Islet precursor cell (in vitro differentiated cells): ENCODE measurements at regions not wholly inside any gene's neighbourhood (a gene's known extent, or its start where the extent isn't known, plus 50 kb on each side); places are given as distances from the start of the nearest gene placed in this dataset.
"Not testable (repeated sequence)": the region's sequence is repeated elsewhere in the genome, so short reads cannot be mapped to it uniquely, and the experiment has no call there.

Source experiments
- DNase-seq: peaks from one replicate; pipeline ENCODE4 v3.0.0-alpha.2; 2018

DNA sequence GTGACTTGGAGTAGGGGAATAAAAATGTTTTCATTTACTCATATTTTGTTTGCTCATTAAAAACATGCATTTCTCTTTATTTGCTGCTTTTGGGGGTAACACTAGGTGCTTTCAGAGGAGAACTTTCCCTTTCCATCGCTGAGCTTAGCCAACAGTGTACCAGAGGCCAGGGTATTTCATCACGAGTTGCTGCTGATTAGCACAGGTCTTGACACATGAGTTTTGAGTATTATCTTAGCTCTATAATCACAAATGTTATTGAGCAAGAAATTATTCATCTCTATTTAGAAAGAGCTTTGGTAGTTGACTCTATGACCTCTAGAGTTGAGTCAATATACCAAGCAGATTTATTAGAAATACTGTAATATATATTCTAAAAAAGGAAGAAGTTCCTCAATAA, 375.9 kb downstream of the NXPH1 start:
- DNase-seq: no peak

DNA sequence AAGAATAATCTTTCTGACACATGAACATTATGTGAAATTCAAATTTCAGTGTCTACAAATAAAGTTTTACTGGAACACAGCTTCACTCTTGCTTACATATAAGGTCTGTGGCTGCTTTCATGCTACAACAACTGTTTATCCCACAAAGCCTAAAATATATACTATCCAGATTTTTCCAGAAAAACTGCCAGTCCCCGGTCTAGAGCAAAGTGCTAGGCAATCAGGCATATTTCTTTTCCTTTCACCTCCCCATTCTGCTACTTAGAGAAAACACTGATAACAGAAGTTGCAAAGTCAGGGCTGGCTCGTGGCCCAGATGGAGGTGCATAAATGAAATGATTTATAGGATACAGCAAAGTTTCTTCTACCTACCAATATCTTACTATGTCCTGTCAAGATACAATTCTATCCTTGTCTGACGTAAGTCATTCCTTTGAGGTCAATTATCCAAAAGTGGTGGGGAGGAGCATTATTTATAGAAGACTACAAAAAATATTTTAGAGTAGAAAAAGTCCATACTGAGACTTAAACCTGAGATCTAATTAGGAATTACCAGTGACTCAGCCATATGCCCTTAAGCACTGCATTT, 384.1 kb downstream of the NXPH1 start:
- no peak for DNase-seq

DNA sequence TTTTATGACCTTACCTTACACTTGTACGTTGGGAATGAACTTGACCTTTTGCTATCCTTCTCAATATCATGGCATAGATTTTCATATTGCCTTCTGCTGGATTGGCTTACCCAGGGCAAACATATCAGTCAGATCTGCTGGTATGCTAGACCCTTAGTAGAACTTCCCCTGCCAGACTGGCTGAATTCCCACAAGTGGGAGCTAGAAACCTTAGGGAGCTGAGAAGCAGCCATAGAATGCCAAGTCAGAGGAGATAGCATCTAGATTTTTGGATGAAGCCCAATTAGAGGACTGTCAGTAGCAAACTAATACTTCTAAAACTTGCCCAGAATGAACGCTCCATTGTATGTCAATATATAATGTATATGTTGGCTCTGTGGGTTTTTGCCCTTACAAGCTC, 385.0 kb downstream of the NXPH1 start:
- DNase-seq: no peak

DNA sequence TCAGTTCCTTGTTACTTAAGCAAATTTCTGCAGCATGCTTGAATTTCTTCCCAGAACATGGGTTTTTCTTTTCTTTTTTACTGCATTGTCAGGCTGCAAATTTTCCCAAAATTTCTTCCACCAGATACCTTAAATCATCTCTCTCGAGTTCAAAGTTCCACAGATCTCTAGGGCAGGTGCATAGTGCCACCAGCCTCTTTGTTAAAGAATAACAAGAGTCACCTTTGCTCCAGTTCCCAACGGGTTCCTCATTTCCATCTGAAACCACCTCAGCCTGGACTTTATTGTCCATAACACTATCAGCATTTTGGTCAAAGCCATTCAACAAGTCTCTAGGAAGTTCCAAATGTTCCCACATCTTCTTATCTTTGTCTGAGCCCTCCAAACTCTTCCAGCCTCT, 389.2 kb downstream of the NXPH1 start:
- no peak for DNase-seq

DNA sequence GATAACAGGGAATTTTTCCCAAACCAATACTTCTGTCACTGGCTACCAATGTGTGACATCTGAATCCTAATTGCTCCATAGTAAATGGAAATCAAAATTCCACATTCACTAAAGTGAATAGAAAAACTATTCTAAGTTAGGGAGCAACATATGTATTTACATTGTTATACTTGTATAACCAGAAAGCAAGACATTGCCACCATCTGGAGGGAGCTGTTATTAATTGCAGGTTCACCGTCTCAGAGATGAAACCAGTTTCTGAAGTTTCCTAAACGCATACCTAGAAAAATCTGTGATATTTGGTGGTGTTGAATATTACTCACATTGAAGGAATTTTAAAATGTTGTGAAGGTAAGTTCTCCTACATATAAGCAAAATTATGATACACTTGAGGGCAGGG, 390.1 kb downstream of the NXPH1 start:
- no peak for DNase-seq

DNA sequence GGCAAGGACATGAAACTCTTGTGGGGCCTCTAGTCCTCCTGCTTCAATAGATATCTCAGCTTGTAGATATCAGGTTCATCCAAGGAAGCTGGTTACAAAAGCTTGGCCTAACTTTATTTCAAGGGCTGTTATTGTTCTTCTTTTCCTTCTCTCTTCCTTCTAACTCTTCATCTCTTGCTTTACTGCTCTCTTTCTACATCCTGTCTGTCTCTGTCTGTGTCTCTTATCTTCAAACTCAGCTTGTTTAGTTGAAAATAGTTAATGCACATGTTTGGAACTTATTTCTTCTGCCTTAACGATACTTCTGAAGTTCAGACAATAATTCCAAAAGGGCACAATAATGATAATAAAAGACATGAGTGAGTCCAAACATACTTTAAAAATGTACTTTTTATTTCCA, 393.9 kb downstream of the NXPH1 start:
- DNase-seq: no peak

DNA sequence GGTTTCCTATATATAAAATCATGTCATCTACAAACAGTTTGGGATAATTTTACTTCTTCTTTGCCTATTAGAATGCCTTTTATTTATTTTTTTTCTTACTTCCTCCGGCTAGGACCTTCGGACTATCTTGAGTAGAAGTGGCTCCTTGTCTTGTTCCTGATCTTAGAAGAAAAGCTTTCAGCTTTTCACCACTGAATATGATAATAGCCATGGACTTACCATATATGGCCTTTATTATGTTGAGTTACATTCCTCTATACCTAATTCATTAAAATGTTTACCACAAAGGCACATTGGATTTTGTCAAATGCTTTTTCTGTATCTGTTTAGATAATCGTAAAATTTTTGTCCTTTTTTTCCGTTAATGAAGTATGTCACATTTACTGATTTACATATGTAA, 395.7 kb downstream of the NXPH1 start:
- no peak for DNase-seq

DNA sequence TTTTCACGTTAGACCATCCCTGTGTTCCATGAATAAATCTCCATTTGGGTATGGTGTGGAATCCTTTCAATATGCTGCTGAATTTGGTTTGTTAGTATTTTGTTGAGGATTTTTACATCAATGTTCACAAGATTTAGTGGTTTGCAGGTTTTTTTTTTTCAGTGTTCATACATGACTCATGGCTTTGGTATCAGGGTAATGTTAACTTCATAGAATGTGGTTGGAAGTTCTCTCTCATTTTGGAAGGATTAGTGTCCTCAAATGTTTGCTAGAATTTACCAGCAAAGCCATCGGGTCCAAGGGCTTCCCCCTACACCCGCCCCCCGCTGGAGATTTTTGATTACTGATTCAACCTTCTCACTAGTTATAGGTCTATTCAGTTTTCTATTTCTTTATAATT, 398.0 kb downstream of the NXPH1 start:
- DNase-seq: no peak

DNA sequence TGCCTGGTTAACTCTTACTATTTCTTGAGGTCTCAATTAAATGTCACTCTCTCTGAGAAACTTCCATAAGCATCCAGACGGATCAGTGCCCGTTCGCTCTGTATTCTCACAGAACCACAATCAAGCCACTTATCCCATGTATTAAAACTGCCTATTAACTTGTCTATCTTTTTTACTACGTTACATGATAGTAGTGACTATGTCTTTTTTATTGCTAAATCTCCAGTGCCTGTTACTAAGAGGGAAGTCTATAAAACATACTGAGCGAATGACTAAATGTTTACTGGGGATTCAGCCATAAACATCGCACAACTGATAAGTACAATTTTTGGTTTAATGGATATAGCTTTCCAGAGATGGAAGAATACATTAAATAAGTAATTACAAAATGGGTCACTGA, 399.9 kb downstream of the NXPH1 start:
- no peak for DNase-seq

DNA sequence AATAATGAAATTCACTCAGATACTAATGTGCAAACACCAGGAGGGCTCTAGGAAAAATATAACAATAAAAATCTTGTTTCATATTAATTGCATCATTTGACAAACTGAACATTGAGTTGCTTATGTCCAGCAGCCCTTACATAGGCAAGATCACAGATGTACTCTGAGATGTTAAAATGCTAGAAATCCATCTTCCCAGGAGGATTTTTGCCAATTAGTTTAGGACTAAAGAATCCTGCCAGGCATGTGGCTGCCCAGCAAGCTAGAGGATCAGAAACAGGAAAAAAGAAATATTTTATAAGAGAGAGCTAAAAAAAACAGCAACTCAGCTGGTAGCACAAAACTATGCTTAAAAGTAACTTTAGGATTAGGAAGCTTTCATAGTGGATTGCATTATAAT, 407.8 kb downstream of the NXPH1 start:
- DNase-seq: no peak

DNA sequence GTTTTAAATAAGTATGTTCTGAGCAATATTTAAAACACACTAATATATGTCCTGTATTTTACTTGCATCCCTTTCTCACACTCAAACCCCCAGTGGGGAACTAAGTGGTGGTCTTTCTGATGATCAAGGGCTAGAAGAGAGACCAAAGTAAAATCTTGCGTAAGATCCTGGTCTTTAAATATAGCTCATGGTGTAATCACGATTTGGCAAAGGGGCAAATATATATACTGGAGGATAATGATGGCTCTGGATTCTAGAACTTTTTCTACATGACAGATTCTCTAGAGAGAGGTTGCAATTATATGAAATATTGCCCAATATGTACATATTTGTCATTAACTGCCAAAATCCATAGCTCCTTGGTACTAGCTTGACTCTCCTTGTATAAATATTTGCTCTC, 438.3 kb downstream of the NXPH1 start:
- no peak for DNase-seq

DNA sequence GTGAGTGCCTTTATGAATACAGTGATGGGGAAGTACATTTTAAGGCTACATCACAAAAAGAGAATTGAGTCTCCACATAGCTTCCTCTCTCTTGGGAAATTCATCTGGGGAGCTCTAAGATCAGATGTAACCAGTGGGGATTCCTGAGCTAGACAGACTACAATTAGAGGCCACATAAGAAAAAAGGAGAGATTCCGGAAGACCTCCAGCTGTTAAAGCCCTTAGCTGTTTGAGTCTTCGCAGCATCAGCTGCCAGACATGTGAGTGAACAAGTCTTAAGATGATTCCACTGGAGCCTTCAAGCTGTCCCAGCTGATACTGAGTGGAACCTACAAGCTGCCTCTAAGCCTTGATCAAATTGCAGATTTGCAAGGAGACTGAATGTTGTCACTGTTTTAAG, 448.5 kb downstream of the NXPH1 start:
- DNase-seq: no peak

DNA sequence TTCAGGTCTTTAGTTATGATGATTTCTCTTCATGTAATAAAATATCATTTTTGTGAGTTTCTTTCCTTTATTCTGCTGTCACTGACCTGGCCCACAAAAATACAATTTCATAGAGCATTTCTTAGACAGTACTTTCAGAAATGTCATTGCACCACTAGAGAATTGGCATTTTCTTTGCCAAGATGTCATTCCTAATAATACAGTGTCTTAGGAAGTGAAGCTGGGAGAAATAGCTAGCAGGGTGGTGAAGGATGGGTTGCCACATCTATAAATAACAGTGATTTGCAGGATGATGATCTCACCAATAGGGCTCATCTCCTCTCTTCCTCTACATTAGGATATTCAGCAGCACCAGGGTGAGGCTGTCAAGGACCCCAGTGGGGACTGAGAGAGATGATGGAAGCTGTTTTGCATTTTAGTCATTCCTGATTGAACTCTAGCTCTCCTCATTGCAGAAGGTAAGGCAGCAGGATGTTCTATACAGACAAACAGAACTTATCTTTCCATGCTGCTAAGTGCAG, 452.1 kb downstream of the NXPH1 start:
- no peak for DNase-seq

DNA sequence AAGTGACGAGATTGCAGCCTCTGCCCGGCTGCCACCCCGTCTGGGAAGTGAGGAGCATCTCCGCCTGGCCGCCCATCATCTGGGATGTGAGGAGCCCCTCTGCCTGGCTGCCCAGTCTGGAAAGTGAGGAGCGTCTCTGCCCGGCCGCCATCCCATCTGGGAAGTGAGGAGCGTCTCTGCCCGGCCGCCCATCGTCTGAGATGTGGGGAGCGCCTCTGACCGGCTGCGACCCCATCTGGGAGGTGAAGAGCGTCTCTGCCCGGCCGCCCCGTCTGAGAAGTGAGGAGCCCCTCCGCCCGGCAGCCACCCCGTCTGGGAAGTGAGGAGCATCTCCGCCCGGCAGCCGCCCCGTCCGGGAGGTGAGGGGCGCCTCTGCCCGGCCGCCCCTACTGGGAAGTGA, 456.9 kb downstream of the NXPH1 start:
- DNase-seq: not testable (repeated sequence)

DNA sequence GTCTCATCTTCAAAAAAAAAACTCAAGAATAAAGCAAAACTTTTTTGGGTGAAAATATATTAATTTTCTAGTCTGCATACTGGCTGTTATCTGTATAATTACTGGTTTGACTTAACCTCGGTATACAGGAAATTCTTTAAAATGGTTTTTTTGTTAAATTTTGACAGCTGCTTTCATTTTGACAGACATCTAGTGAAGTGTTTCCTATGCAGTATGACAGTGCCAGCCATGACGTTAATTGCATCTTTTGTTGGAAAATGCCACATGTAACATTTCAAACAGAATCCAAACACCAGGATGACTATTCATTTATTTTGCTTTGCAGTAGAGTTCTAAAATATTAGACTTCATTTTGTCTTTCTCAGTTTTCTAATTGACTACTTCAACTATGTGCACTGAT, 460.4 kb downstream of the NXPH1 start:
- DNase-seq: no peak

DNA sequence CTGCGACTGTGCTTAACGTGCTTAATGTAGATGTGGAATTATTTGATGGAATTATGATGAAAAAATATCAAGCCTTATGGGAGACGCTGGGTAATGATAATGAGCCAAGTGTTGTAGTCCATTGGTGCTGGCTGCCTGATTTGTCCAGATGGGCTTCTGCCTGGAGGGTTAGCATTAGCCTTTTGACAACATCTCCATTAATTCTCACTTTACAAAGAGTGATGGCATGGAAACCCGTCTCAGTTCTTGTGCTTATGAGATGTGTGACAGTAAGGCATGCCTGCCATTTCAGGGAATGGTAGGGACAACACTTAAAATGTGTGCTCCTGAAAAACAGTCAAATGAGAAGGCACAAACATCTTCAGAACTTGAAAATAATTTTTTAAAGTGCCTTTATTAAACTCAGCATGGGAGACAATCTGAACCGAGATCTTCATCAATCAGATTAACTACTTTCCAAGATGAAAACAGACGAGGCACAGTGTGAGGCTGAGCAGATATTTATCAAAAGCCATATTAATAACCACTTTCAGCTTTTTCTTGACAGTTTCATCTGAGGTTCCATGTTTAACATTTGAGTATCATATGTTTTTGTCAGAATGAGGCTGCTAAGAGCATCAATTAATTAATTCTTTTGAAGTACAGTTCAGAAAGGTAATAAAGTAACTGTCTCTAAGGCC, 473.1 kb downstream of the NXPH1 start:
- no peak for DNase-seq

DNA sequence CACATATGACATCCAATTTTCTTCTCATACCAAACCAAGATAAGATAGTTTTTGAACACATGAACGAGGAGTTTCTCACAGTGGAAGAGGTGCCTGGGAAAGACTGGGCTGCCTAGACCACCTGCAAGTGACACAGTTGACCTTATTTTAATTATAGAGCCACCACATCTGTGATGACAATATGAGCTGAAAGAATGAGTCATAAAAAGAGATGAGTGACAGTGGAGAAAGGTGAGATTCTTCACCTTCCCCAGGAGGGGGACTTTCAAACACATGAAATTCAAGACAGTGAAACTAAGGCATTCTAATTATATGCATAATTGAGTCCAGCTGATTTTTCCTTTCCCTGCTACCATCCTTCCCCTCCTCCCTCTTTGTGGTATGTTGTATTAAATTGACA, 475.5 kb downstream of the NXPH1 start:
- no peak for DNase-seq

DNA sequence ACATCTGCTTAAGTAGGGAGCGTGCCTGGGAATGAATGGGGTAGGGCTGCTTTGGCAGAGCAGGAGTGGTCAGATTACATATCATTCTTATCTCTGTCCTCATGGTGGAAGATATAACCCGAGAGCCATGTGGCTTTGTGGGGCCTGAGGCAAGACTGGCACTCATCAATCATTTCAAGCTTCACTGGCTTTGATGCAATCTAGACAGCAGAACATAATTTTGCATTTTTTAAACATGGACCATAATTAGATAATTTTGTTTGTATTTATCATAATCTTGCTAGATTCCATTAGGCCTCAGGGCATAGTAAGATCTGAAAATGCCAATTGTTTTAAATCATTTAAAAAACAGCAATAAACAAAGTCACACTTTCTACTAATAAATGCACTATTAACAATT, 480.3 kb downstream of the NXPH1 start:
- no peak for DNase-seq

DNA sequence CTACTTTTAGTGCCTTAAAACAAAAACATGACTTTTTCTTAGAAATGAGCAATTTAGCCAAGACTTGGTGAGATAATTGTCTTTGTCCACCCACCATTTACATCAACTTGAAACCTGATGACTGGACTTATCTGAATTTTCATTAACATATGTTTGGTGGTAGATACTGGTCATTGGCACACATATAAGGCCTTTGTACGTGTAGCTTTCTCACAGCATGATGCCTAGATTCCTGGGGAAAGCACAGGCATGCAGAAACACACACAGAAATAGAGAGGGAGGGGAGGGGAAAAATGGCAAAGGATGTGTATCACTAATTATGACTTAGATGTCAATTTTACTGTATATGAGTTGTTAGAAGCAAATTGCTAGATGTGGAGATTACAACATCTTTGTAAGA, 488.4 kb downstream of the NXPH1 start:
- DNase-seq: no peak

DNA sequence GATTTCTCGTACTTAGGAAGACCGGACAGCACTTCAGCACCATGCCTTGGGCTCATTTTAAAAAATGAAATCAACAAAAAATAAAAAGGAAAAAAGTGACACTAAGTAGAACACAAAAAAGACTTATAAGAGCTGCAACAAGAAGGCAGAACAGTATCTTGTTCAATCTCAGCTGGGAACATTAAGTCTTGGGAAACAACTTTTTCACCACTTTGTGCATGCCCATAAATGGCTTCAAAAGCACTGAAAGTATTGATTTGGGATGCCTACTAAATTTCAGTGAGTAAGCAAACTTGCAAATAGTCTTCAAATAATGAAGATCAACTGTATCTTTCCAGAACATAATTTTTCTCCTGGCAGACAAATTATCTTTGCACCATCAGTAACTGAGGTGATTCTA, 489.3 kb downstream of the NXPH1 start:
- no peak for DNase-seq

DNA sequence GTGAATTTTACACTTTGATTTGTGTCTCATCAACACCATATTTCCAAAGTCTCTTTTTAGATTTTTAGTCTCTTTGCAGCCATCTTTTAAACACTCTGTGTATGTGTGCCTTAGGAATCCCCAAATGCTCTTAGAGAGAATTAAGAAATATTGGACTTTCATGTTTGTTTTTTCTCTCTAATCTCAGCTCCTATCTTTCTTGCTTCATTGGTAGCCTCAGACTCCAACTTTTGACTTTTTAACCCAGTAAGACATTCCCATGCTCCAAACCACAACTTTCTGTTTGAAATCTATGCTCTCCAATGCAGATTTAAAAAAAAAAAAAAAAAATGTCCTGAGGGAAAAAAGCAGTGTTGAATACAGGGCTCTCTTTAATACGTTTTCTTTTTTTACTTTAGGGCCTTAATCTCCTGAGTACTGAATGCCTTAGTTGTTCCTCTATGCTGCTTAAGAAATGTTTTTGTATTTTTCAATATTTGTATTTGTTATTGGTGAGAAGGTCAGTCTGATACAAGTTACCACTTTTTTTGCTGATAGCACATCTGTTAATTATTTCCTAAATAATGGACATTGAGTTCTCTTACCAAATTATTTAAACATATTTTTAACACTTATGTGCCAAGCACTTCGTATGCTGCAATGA, 489.9 kb downstream of the NXPH1 start:
- no peak for DNase-seq

DNA sequence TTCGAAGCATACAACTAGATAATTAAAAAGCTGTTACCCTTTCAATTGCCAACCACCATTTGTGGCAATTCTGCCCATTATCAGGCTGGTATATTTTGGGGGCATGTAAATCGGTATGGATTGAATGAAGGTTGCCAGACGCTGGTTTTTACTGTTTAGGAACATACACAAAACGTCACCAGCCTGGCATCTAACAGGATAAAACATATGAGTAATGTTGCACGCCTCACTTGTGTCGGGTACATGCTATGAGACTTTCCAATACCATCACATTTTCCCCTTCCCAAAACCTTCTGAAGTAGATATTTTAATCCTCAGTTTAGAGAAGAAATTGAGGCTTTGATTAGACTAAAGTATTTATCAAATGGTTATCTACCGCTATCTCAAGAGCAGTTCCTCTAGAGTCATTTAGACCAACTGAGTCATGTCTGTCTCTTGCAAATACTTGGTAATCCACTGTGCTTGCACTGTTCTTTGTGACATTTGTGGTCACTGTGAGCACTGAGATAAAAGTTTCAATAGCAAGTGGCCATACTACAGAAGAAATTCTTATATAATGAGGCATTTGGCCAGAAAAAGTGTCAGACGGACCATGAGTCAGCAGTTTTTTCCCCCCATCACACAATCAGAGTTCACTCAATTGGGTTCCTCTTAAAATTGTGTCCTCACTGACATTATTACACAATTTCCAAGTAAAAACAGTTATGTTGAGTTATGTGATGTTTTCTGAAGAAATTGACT, 498.7 kb downstream of the NXPH1 start:
- no peak for DNase-seq

DNA sequence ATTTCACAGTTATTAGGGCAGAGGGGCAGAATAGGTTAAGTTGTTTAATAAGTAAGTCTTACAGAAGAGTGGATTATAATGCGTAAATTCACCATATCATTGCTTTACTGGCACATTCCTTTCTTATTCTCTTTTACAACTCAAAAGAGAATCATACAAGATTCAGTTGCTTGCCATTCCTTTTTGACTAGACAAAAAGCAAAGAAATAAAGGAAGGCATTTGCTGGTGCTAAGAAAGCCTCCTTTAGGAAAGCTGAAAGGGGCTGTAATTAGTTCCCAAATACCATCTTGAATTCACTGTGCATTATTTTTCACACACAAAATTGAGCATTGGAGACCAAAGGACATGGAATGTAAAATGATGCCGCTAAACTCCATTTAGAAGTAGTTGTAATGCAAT, 499.3 kb downstream of the NXPH1 start:
- no peak for DNase-seq

DNA sequence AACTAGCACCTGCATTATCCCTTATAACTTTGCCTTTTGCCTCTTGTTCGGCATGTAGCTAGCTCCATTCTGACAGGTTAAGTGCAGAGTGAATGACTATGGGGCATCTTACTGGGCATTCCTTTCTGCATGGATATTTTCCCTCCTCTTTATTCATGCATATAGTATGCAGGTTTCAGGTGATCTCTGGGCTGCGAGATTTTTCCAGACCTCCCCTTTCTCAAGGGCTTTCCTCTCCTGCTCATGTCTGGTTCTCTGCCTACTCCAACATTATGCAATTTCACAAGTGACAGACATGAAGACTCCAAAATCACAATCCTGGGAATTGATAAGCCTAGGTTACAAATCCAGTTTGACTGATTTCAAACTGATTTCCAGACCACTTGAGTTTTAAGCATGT, 503.8 kb downstream of the NXPH1 start:
- no peak for DNase-seq
